22Rv1 (cell line): ENCODE measurements at regions not wholly inside any gene's neighbourhood (a gene's known extent, or its start where the extent isn't known, plus 50 kb on each side); places are given as distances from the start of the nearest gene placed in this dataset.

Experiments
- ZFX ChIP-seq: fragments of 450-650 bp; IDR thresholded peaks from 2 replicates; pipeline ENCODE4 v1.6.1; 2017; ENCODE audit warnings: antibody characterized with exemption, borderline replicate concordance
- TF ChIP-seq, protein P1 (sequence below): fragments of 450-650 bp; IDR thresholded peaks from 2 replicates; pipeline ENCODE4 v1.5.1; 2017; ENCODE audit warnings: mild to moderate bottlenecking

DNA sequence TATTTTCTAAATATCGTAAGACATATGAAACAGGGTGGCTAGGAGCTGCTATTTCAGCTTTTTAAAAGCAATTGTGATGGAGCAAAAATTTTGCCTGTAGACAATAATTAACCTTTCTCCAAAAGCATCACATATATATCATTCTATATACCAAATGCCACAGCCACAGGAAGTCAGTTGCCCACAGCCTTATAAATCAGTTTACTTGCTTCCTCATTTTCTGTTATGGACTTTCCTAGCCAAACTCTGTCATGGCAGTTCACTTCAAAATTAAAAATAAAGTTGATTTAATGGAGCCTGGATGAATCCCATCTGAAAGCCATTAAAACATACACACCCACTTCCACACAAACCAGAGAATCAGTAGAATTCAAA lies 93.4 kb upstream of the NHSL1 start:
- TF ChIP-seq, protein P1, sequence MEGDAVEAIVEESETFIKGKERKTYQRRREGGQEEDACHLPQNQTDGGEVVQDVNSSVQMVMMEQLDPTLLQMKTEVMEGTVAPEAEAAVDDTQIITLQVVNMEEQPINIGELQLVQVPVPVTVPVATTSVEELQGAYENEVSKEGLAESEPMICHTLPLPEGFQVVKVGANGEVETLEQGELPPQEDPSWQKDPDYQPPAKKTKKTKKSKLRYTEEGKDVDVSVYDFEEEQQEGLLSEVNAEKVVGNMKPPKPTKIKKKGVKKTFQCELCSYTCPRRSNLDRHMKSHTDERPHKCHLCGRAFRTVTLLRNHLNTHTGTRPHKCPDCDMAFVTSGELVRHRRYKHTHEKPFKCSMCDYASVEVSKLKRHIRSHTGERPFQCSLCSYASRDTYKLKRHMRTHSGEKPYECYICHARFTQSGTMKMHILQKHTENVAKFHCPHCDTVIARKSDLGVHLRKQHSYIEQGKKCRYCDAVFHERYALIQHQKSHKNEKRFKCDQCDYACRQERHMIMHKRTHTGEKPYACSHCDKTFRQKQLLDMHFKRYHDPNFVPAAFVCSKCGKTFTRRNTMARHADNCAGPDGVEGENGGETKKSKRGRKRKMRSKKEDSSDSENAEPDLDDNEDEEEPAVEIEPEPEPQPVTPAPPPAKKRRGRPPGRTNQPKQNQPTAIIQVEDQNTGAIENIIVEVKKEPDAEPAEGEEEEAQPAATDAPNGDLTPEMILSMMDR: no peak
- no peak for TF ChIP-seq ZFX
